BE2C (cell line): ENCODE measurements at regions not wholly inside any gene's neighbourhood (a gene's known extent, or its start where the extent isn't known, plus 50 kb on each side); places are given as distances from the start of the nearest gene placed in this dataset.

Source experiments
- DNase-seq: peaks from one replicate; pipeline ENCODE4 v3.0.0-alpha.2; 2020
- H3K27me3 ChIP-seq: fragments of 250-450 bp; sonication (Bioruptor Pico); 2 replicates; pipeline ENCODE4 v1.5.1; 2020; ENCODE audit warnings: mild to moderate bottlenecking
- H3K36me3 ChIP-seq: fragments of 250-450 bp; sonication (Bioruptor Pico); 2 replicates; pipeline ENCODE4 v1.5.1; 2020; ENCODE audit warnings: mild to moderate bottlenecking
- H3K4me1 ChIP-seq: fragments of 250-450 bp; sonication (Bioruptor Pico); 2 replicates; pipeline ENCODE4 v1.5.1; 2020
- H3K4me3 ChIP-seq: 2 replicates; pipeline ENCODE4 v1.5.1; 2011; ENCODE audit warnings: low read depth, low read length
- H3K9me3 ChIP-seq: fragments of 250-450 bp; sonication (Bioruptor Pico); 2 replicates; pipeline ENCODE4 v1.5.1; 2020
- CTCF ChIP-seq: IDR thresholded peaks from 2 replicates; pipeline ENCODE4 v1.5.1; 2012; ENCODE audit warnings: mild to moderate bottlenecking, low read depth, low read length

- DNase-seq: no peak
These were observed 246.5 kb upstream of the GOLIM4 start for GRCh38 chr3:168341956-168342936.

GRCh38 chr3:168341192-168341815, 245.6 kb upstream of the GOLIM4 start:
- H3K36me3 ChIP-seq: no peaks in the 10 kb centered on the region
- H3K4me1 ChIP-seq: no peaks in the 10 kb centered on the region
- TF ChIP-seq CTCF: no peak
- H3K27me3 ChIP-seq: no peaks in the 10 kb centered on the region
- H3K9me3 ChIP-seq: no peaks in the 10 kb centered on the region
- no peak for DNase-seq
- H3K4me3 ChIP-seq: no peak overlapping the region

More at GRCh38 chr3:168341956-168342936, 246.5 kb upstream of the GOLIM4 start:
- TF ChIP-seq CTCF: no peak
- Histone ChIP-seq H3K27me3 (no peaks in the 10 kb centered on the region), H3K4me3 (no peak overlapping the region), H3K9me3 (no peaks in the 10 kb centered on the region), H3K36me3 (no peaks in the 10 kb centered on the region), H3K4me1 (no peaks in the 10 kb centered on the region)

GRCh38 chr3:168338161-168338560, 242.4 kb upstream of the GOLIM4 start:
- Histone ChIP-seq H3K4me3 (no peak overlapping the region), H3K9me3 (no peaks in the 10 kb centered on the region), H3K27me3 (no peaks in the 10 kb centered on the region), H3K4me1 (no peaks in the 10 kb centered on the region), H3K36me3 (no peaks in the 10 kb centered on the region)
- no peak for TF ChIP-seq CTCF
- no peak for DNase-seq

GRCh38 chr3:168336276-168336675, 240.6 kb upstream of the GOLIM4 start:
- no peak overlapping the region for H3K4me3 ChIP-seq
- H3K27me3 ChIP-seq: no peaks in the 10 kb centered on the region
- H3K36me3 ChIP-seq: no peaks in the 10 kb centered on the region
- TF ChIP-seq CTCF: no peak
- no peaks in the 10 kb centered on the region for H3K4me1 ChIP-seq
- DNase-seq: no peak
- no peaks in the 10 kb centered on the region for H3K9me3 ChIP-seq

GRCh38 chr3:168333410-168333935, 237.7 kb upstream of the GOLIM4 start:
- no peak for DNase-seq
- H3K4me3 ChIP-seq: no peak overlapping the region
- no peaks in the 10 kb centered on the region for H3K9me3 ChIP-seq
- no peaks in the 10 kb centered on the region for H3K4me1 ChIP-seq
- no peaks in the 10 kb centered on the region for H3K36me3 ChIP-seq
- no peaks in the 10 kb centered on the region for H3K27me3 ChIP-seq
- TF ChIP-seq CTCF: no peak
